Erythroblast (primary cell): ENCODE measurements at regions not wholly inside any gene's neighbourhood (a gene's known extent, or its start where the extent isn't known, plus 50 kb on each side); places are given as distances from the start of the nearest gene placed in this dataset.

Experiments used
- DNase-seq, 2 experiments: peaks; one replicate each; lab custom pipeline; 2025; lab: John Stamatoyannopoulos, UW
- GATA1 ChIP-seq: IDR thresholded peaks from 2 replicates; pipeline ENCODE4 v1.6.1; 2011; ENCODE audit warnings: low read depth, mild to moderate bottlenecking, control low read depth, low read length, moderate library complexity
- POLR2A ChIP-seq: IDR thresholded peaks from 2 replicates; pipeline ENCODE4 v1.6.1; 2011; ENCODE audit warnings: mild to moderate bottlenecking, low read length

GRCh38 chr5:61737301-61737963 lies 405.4 kb downstream of the ZSWIM6 start:
- no peak for DNase-seq
- TF ChIP-seq POLR2A (no peak), GATA1 (no peak)

DNA sequence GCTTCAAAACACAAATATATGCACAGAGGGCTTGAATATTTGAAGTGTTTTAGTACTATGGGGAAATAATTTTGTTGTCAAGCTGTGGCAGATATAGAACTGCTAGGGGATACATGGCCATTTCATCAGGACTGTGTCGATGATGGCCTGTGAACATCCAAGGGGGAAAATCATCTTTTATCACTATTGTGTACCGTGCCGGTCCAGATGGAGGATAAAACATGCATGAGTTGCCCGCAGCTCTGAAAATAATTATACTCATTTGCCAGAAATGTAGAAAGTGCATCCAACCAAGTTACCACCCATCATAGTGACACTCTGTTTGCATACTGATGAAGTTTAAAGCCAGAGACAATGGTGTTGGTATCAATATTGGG lies 405.9 kb downstream of the ZSWIM6 start:
- no peak for TF ChIP-seq GATA1
- TF ChIP-seq POLR2A = no peak

GRCh38 chr5:61738446-61738845 lies 406.4 kb downstream of the ZSWIM6 start:
- no peak for DNase-seq
- no peak for TF ChIP-seq POLR2A
- no peak for TF ChIP-seq GATA1

More for the DNA sequence above, 405.9 kb downstream of the ZSWIM6 start:
- DNase-seq = no peak

DNA sequence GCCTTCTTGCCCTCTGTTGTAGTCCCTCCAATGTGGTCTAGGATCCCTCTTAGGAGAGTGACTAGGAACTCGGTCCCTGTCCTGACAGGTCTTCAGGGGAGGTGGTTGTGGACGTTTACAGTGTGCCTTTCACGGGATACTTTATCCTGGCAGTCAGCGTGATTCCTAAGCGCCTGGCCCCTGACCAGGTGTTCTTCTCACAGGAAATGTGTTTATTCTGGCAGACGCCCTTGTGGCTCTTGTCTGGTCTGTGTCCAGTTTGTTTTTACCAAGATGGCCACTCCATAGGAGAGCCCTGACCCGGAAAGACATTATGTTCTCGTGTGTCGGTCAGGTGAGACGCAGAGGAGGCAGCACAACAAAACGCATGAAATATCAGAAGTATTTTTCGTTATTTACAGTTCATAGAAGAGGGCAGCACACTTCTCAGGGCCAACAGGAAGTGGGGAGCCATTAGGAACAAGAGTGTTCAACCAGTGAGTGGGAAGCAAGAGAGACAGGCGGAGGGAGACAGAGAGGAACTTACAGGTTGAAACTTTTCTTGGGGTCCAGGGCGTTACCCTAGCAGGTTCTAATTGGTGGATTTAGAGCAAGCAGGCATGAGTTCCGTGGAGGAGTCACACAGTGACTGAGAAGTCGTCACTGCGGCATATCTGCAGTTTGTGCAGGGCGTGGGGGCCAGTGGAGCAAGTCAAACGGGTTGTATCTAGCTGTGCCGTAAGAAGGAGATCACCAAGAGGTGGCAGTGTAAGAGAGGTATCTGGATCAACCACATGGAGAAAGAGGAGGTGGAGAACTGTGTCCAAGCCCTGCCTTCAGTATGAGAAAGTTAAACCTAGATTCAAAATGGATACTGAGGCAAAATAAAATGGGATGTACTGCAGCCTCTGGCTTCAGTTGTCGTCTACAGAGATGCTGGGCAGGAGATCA lies 412.9 kb downstream of the ZSWIM6 start:
- DNase-seq = no peak
- TF ChIP-seq POLR2A (no peak), GATA1 (no peak)

GRCh38 chr5:61746831-61747575 lies 414.9 kb downstream of the ZSWIM6 start:
- no peak for TF ChIP-seq GATA1
- TF ChIP-seq POLR2A = no peak
- DNase-seq = no peak

DNA sequence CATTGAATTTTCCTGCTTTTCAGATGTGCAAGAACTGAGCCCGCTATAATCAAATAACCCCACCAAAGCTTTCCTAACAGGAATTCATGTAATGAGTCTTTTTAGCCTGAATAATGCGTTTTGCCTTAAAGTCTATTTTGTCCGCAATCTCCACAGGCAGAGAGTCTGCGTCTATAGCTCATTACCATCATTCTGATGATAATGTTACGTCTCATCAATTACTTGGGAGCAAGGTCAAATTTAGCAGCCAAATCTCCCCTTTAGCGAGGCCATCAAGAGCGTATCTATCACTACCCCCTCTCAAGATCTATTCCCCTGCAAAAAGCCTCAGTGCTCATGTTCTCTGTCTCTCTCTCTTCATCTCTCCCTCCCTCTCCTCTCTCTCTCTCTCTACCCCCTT lies 416.1 kb downstream of the ZSWIM6 start:
- TF ChIP-seq GATA1 (no peak), POLR2A (no peak)
- DNase-seq = no peak

DNA sequence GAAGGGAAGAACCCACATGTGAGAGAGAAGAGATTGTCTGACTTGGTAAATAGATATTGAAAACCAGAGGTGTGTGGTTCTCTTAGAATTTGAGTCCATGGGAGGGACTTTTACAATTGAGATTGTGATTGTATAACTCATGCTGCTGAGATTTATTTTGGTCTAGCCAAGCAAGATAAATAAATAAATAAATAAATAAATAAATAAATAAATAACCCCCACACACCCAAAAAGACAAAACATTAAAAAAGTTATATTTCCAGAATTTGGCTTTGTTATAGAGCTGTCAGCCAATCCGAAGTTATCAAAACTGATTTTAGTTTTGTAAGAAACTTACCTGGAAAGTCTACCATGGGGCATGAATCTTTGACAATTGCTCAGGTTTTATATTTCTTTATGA lies 416.6 kb downstream of the ZSWIM6 start:
- TF ChIP-seq POLR2A (no peak), GATA1 (no peak)
- no peak for DNase-seq

DNA sequence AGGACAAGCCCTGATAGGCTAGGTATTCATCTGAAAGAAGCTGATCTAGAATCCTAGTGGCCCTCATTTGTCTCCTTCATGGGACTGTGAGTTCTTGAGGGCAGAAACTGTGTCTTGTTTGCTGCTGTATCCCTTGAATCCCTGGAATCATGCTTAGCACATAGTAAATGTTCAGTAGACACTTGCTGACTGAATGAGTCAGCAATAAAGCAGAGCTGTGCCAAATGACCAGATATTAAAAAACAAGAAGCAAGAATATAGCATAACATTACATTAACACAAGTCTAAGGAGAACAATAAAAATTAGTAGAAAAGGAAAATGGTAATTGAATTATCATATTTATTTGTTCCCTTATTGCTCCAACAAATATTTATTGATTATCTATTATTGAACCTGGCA lies 420.5 kb downstream of the ZSWIM6 start:
- no peak for TF ChIP-seq POLR2A
- no peak for TF ChIP-seq GATA1
- no peak for DNase-seq

DNA sequence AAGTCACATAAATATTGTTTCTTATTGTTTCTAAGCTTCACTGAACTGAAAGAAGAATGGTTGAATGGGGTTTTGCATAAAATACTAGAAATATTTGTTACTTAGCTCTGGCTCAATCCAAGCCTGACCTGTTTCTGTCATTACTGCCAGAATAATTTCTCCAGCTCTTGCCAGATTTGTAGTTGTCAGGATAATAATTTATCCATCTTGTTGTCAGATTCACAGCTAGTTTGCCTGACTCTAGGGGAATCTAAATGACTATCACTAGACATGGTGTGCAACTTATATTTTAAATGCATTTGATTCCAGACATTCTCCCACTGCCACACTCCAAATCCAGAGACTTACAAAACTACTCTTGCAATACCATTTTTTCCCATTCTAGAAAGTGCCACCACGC lies 422.7 kb downstream of the ZSWIM6 start:
- TF ChIP-seq GATA1 = no peak
- TF ChIP-seq POLR2A = no peak

DNA sequence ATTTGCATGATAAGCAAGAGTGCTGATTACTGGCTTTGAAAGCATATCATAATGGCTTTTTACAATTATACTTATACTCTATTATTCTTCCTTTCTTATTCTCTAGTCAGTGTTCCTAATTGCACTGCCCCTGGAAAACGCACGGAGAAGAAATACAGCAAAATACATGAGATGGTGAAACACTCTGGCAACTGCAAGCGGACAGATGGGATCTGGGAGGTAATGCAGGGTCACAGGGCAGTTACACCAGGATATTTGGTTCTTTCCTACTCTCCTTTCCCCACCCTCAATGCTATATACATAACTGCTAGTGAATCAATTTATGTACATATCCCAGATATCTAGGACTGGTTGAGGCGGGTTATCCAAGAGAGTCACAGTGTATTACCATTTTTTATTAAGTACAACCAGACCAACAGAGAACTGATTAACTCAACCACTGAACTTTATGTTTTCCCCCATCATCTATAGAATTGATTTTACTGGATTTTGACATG lies 423.7 kb downstream of the ZSWIM6 start:
- TF ChIP-seq POLR2A (no peak), GATA1 (no peak)
- no peak for DNase-seq

More for the DNA sequence above, 422.7 kb downstream of the ZSWIM6 start:
- DNase-seq = no peak

GRCh38 chr5:61758711-61759110 lies 426.7 kb downstream of the ZSWIM6 start:
- TF ChIP-seq POLR2A (no peak), GATA1 (no peak)
- DNase-seq = no peak

- TF ChIP-seq GATA1 = no peak
- no peak for DNase-seq
Measured at GRCh38 chr5:61765471-61765870, 433.4 kb downstream of the ZSWIM6 start.

GRCh38 chr5:61766141-61766540 lies 434.1 kb downstream of the ZSWIM6 start:
- no peak for TF ChIP-seq POLR2A
- no peak for TF ChIP-seq GATA1
- DNase-seq = no peak
